Activated CD8-positive, alpha-beta memory T cell treated with anti-CD3 and anti-CD28 coated beads for 1 hour (primary cell): ENCODE measurements at regions not wholly inside any gene's neighbourhood (a gene's known extent, or its start where the extent isn't known, plus 50 kb on each side); places are given as distances from the start of the nearest gene placed in this dataset.

ENCODE experiments used
- DNase-seq, 2 donors: peaks; one replicate each; pipeline ENCODE4 v3.0.0-alpha.2; 2020; ENCODE audit warnings: low read depth in 1 of 2; ENCODE audit errors: extremely low read depth in 1 of 2

DNA sequence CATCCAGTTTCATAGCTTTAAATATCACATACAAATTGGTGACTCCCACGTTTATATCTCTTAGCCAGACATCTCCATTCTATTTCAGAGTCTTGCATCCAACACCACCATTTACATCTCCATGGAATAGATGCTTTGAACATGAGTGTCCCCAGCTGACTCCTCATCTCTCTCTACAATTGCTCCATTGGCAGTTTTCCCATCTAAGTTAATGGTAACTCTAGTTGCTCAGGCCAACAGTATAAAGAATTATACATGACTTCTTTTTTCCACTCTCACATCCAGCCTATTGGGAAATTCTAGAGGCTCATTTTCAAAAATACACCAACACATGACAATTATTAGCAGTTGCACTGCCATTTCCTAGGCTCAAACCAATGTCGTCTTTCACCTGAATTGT lies 388.2 kb downstream of the STIM2 start:
- no peak for DNase-seq

GRCh38 chr4:27251771-27252170 lies 391.1 kb downstream of the STIM2 start:
- DNase-seq, result no peak

GRCh38 chr4:27267339-27267969 lies 406.8 kb downstream of the STIM2 start:
- no peak for DNase-seq

DNA sequence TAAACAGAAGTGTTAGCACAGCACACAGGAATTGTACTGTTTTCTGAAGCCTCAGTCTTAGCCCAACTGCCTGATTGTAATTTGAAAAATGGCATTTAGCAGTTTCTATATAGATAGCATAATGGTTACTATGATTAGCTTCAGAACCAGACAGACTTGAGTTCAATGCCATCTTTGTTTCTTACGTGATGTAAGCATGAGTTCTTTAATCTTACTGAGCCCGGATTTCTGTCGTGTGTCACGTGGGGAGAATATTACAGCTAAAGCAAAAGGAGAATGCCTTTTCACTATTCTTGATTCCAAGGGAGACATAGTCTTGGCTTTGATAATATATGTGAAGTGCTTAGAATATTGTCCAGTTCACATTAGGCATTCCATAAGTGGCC lies 407.3 kb downstream of the STIM2 start:
- DNase-seq, result no peak

- no peak for DNase-seq
Observed at GRCh38 chr4:27270435-27270834, 409.8 kb downstream of the STIM2 start.

DNA sequence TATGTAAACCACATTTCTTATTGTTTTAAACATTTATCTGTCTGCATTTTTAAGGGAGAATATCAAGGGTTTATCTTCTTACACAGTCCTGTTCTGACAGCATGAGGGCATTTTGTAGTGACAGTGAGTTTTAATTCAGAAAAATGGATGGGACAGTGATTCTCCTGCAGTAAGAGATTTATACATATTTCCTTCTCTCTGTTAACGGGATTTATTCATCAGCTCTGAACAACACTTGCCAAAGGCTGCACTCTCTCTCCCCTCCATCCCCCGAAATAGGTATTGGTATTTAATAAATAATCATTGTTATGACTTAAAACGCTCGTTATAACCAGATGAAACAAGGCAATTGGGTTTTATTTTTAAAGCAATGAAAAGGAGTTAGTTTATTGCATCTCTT lies 410.9 kb downstream of the STIM2 start:
- DNase-seq, result no peak

DNA sequence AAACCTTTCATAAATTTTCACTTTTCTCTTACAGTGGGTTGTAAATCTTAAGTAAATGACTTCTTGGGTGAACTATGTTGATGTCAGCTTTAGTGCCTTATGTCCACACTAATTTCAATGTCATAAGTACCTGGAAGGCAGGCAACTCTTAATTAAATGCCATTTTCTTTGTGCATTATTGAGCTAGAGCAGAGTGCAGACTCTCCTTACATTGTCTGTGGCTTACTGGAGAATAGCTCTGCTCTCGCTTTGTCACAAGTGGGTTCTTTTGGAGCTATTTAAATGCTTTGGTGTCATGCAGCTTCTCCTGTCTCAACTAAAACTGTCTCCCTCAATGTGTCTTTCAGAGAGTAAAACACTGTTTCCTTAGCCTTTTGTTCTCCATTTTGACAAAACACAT lies 411.6 kb downstream of the STIM2 start:
- DNase-seq, result no peak

- DNase-seq, result no peak
Observed at GRCh38 chr4:27276307-27277073, 415.8 kb downstream of the STIM2 start.

GRCh38 chr4:27278615-27279375 lies 418.2 kb downstream of the STIM2 start:
- no peak for DNase-seq

GRCh38 chr4:27288496-27288895 lies 427.9 kb downstream of the STIM2 start:
- DNase-seq, result no peak

DNA sequence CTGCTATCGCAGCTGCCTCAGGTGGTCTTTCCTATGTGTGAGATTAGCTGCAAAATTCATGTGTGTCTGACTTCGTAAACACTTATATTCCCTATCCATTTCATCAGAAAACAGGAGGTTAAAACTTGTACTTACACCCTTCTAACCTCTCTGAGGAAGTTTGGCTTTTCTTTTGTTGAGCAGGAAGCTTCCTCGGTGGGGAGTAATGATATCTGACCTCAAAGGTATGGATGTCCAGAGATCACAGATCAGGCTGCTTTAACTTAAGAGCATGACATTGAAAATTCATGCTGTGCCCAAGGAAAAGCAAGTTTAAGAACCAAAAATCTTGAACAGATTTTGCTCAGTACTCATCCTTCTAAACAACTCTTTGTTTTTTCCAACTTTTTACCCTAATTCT lies 429.1 kb downstream of the STIM2 start:
- DNase-seq, result no peak

DNA sequence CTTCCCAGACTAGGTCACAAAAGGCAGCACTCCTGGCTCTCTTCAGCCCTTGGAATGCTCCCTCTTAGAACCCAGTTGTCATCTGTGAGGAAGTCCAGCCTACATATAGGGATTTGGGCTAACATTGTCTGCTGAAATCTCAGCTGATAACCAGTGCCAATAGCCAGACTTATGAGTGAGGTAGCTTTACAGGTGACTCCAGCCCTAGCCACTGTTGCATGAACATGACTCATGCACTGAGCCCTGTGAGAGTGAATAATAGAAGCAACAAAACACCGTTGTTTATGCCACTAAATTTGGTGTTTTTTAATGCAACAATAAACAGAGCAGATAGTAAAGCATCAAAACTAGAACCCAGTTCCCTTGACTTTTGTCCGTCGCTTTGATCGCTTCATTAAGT lies 433.2 kb downstream of the STIM2 start:
- DNase-seq, result no peak

DNA sequence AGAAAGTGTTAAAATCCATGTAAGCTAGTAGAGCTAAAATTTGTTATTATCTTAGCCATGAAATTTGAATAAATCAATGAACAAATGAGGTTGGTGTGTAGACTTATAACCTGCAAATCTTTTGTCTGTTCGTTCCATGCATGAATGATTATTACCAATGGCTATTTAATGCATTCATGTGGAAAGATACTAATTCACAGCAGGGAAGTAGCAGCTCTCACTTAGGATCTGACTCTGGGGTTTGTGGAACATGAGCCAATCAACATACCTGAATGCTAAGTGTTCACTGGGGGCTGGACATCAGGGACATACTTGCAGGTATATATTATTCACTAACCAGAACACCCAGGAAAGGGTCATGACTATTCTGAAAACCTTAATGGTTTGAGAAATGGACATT lies 444.1 kb downstream of the STIM2 start:
- no peak for DNase-seq

- no peak for DNase-seq
Observed at GRCh38 chr4:27305246-27305645, 444.6 kb downstream of the STIM2 start.

DNA sequence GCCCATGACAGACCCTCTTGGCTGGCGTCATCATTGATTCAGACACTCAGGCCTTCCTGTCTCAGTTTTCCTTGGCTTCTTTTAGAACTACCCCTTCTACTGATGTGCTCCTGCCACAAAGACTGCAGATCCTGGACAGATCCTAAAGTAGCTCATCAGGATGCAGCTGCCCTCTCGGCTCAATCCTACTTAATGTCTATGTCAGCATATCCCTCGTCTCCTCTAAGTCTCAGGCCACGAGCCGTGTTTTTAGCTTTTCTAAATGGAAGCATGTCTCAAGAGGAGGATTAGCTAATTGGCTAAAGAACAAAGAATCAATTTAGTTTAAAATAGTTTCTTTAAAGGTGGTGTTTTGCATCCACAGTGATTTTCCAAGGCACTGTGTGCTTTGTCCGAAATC lies 447.7 kb downstream of the STIM2 start:
- DNase-seq, result no peak

DNA sequence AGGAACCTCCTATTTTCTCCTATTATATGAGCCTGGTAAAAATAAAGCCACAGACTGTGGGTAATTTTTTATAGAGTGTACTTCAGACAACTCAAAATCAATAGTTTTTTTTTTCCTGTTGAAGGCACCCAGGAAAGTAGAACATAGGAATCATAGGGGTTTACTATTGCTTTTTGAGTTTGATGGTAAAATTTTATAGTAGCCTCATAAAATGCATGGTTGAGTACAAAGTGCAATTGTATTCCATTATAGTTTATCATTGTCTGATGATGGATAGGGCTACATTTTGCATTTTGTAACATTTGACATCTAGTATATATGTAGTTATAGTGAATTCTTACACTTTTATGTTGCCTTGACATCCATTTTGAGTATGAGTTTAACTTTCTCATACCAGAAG lies 455.0 kb downstream of the STIM2 start:
- no peak for DNase-seq

- no peak for DNase-seq
Observed at GRCh38 chr4:27316176-27316575, 455.5 kb downstream of the STIM2 start.

DNA sequence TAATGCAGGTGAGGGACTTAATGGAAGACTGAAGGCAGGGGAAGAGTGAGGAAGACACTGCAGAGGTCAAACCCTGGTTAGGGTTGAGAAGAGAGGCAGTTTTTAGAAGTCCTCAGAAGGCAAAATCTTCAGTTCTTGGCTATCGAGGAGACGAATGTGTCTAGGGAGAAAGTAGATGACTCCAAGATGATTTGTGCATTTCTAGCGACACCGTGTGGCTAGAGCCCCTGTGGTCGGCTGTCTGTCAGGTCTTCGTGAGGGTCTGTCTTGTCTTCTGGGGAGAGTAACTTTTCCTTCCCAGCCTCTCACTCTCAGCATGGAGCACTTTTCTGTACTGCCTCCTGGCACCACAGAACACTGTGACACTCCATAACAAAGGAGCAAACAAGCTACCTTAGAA lies 458.1 kb downstream of the STIM2 start:
- DNase-seq, result no peak

GRCh38 chr4:27326991-27327390 lies 466.4 kb downstream of the STIM2 start:
- DNase-seq, result no peak

GRCh38 chr4:27327421-27328181 lies 467.0 kb downstream of the STIM2 start:
- no peak for DNase-seq

DNA sequence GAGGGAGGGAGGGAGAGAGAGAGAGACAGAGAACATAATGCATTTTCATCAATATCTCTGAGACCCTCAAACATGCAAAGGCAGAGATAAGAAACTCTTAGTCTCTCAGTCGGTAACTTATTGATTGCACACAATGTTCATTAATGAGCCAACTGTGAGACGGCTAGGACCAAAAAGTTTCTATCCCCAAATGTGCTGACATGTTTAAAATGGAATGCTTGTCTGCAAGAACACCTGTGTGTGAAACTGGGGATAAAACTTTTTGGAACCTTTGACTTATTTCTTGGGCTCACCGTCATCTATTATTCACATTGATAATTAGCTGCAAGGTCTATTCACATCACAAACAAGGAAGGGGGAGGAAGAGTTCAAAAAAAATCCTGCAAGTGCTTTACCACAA lies 477.9 kb downstream of the STIM2 start:
- DNase-seq, result no peak
